Gastroesophageal sphincter (tissue), 3 donors: ENCODE measurements at regions not wholly inside any gene's neighbourhood (a gene's known extent, or its start where the extent isn't known, plus 50 kb on each side); places are given as distances from the start of the nearest gene placed in this dataset.

Experiments used
- CTCF ChIP-seq, 4 experiments: fragments of 200-600 bp in 2 of 4; fragments of 450-650 bp in 2 of 4; sonication (generic) in 1 of 4; IDR thresholded peaks; one replicate each; pipeline ENCODE4 v1.5.1; 2017 to 2019; ENCODE audit warnings: antibody characterized with exemption in 4 of 4, mild to moderate bottlenecking in 2 of 4, moderate library complexity in 2 of 4
- EP300 ChIP-seq: sonication (generic); formaldehyde crosslinking; IDR thresholded peaks from one replicate; pipeline ENCODE4 v1.6.1; 2017; ENCODE audit warnings: antibody characterized with exemption, mild to moderate bottlenecking
- POLR2A ChIP-seq, 2 donors: fragments of 450-650 bp; IDR thresholded peaks; one replicate each; pipeline ENCODE4 v1.6.1; 2017; ENCODE audit warnings: antibody characterized with exemption in 2 of 2, mild to moderate bottlenecking in 2 of 2, moderate library complexity in 1 of 2
- POLR2AphosphoS5 ChIP-seq: sonication (generic); formaldehyde crosslinking; IDR thresholded peaks from one replicate; pipeline ENCODE4 v1.6.1; 2017; ENCODE audit warnings: antibody characterized with exemption

GRCh38 chr5:78726003-78726402, 77.4 kb upstream of the LHFPL2 start:
- TF ChIP-seq CTCF (IDR thresholded peaks at IDR 0.05) (no peak), POLR2A (IDR thresholded peaks at IDR 0.05) (no peak), POLR2AphosphoS5 (no peak), EP300 (no peak)
